Neural progenitor cell (in vitro differentiated cells): ENCODE measurements at regions not wholly inside any gene's neighbourhood (a gene's known extent, or its start where the extent isn't known, plus 50 kb on each side); places are given as distances from the start of the nearest gene placed in this dataset.

Source experiments
- EZH2phosphoT487 ChIP-seq: fragments of 200-600 bp; sonication (generic); IDR thresholded peaks from 2 replicates; pipeline ENCODE4 v1.6.1; 2017; ENCODE audit warnings: antibody characterized with exemption
- TF ChIP-seq, protein P1 (sequence below): fragments of 200-600 bp; sonication (generic); IDR thresholded peaks from 2 replicates; pipeline ENCODE4 v1.5.1; 2017; ENCODE audit warnings: antibody characterized with exemption, mild to moderate bottlenecking

DNA sequence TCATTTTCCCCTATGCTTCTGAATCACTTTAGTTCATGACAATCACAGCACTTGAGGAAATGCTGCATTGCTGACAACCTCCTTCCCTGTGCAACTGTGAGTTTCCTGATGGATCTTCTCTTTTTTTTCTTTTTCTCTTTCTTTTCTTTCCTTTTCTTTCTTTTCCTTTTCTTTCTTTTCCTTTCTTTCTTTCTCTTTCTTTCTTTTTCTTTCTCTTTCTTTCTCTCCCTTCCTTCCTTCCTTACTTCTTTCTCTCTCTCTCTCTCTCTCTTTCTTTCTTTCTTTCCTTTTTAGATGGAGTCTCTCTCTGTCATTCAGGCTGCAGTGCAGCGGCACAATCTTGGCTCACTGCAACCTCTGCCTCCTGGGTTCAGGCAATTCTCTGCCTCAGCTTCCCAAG, 247.9 kb upstream of the HTR2A start:
- TF ChIP-seq EZH2phosphoT487 = no peak
- TF ChIP-seq, protein P1, sequence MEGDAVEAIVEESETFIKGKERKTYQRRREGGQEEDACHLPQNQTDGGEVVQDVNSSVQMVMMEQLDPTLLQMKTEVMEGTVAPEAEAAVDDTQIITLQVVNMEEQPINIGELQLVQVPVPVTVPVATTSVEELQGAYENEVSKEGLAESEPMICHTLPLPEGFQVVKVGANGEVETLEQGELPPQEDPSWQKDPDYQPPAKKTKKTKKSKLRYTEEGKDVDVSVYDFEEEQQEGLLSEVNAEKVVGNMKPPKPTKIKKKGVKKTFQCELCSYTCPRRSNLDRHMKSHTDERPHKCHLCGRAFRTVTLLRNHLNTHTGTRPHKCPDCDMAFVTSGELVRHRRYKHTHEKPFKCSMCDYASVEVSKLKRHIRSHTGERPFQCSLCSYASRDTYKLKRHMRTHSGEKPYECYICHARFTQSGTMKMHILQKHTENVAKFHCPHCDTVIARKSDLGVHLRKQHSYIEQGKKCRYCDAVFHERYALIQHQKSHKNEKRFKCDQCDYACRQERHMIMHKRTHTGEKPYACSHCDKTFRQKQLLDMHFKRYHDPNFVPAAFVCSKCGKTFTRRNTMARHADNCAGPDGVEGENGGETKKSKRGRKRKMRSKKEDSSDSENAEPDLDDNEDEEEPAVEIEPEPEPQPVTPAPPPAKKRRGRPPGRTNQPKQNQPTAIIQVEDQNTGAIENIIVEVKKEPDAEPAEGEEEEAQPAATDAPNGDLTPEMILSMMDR = no peak
